Thyroid gland (tissue), 4 donors: ENCODE measurements at regions not wholly inside any gene's neighbourhood (a gene's known extent, or its start where the extent isn't known, plus 50 kb on each side); places are given as distances from the start of the nearest gene placed in this dataset.
"Not testable (repeated sequence)": the region's sequence is repeated elsewhere in the genome, so short reads cannot be mapped to it uniquely, and the experiment has no call there.

Experiments
- DNase-seq, 2 donors: peaks; one replicate each; pipeline ENCODE4 v3.0.0-alpha.2; 2019
- H3K27ac ChIP-seq, 3 donors: fragments of 200-600 bp; sonication (generic); 1 replicate in 2 of 3; 2 replicates in 1 of 3; pipeline ENCODE4 v1.5.1; 2016 to 2019; ENCODE audit warnings: mild to moderate bottlenecking in 1 of 3, moderate library complexity in 1 of 3
- H3K27me3 ChIP-seq: fragments of 200-600 bp; sonication (generic); one replicate; pipeline ENCODE4 v1.5.1; 2019
- H3K36me3 ChIP-seq, 2 donors: fragments of 200-600 bp; sonication (generic); one replicate each; pipeline ENCODE4 v1.5.1; 2016 to 2019
- H3K4me1 ChIP-seq, 2 donors: fragments of 200-600 bp; sonication (generic); one replicate each; pipeline ENCODE4 v1.5.1; 2017 to 2019
- H3K4me3 ChIP-seq, 3 donors: fragments of 200-600 bp; sonication (generic); replicated peaks in 1 of 3; 1 replicate in 2 of 3; 2 replicates in 1 of 3; pipeline ENCODE4 v1.5.1; 2016; ENCODE audit warnings: mild to moderate bottlenecking in 1 of 3
- H3K9me3 ChIP-seq: fragments of 200-600 bp; sonication (generic); one replicate; pipeline ENCODE4 v1.5.1; 2017
- POLR2A ChIP-seq, 2 donors: fragments of 450-650 bp; IDR thresholded peaks; one replicate each; pipeline ENCODE4 v1.6.1; 2017; ENCODE audit warnings: antibody characterized with exemption in 2 of 2, mild to moderate bottlenecking in 2 of 2, moderate library complexity in 1 of 2
- WGBS, 2 donors: methylation state at CpG; one replicate each; pipeline ENCODE4 v1.1.5; 2017; 5-methylcytosine and 5-hydroxymethylcytosine counted together
- intact Hi-C: fragments of 100-400 bp; cut with DNase I; formaldehyde crosslinking; loops from one replicate; pipeline ENCODE4 v1.15.1; 2023
- TF ChIP-seq, protein P1 (sequence below), 6 experiments: fragments of 200-600 bp in 3 of 6; fragments of 450-650 bp in 3 of 6; sonication (generic) in 3 of 6; IDR thresholded peaks; one replicate each; pipeline ENCODE4 v1.5.1; 2016 to 2019; ENCODE audit warnings: antibody characterized with exemption in 6 of 6, mild to moderate bottlenecking in 2 of 6, inconsistent platforms in 1 of 6, moderate library complexity in 1 of 6

GRCh38 chr11:67824861-67825260 is 150.4 kb upstream of the ALDH3B2 start:
- H3K27ac ChIP-seq, H3K9me3 ChIP-seq, H3K36me3 ChIP-seq, intact Hi-C loops, H3K4me3 ChIP-seq, DNase-seq, H3K27me3 ChIP-seq: not testable (repeated sequence)
- 98 to 100% methylated on average over 2 of the region's 3 CpGs for WGBS, 2 donors
- peaks cover 8 to 14% of the 10 kb centered on the region in 2 donors for H3K4me1 ChIP-seq

GRCh38 chr11:67820081-67820480 is 145.7 kb upstream of the ALDH3B2 start:
- 78 to 85% methylated on average over 9 of the region's 9 CpGs for WGBS, 2 donors
- intact Hi-C loops = no loop called here
- Histone ChIP-seq H3K4me3 (no peak overlapping the region), H3K27ac (no peak overlapping the region), H3K27me3 (no peaks in the 10 kb centered on the region), H3K9me3 (no peaks in the 10 kb centered on the region), H3K4me1 (no peaks in the 10 kb centered on the region), H3K36me3 (no peaks in the 10 kb centered on the region)
- no peak for TF ChIP-seq POLR2A (IDR thresholded peaks at IDR 0.05)
- TF ChIP-seq, protein P1, sequence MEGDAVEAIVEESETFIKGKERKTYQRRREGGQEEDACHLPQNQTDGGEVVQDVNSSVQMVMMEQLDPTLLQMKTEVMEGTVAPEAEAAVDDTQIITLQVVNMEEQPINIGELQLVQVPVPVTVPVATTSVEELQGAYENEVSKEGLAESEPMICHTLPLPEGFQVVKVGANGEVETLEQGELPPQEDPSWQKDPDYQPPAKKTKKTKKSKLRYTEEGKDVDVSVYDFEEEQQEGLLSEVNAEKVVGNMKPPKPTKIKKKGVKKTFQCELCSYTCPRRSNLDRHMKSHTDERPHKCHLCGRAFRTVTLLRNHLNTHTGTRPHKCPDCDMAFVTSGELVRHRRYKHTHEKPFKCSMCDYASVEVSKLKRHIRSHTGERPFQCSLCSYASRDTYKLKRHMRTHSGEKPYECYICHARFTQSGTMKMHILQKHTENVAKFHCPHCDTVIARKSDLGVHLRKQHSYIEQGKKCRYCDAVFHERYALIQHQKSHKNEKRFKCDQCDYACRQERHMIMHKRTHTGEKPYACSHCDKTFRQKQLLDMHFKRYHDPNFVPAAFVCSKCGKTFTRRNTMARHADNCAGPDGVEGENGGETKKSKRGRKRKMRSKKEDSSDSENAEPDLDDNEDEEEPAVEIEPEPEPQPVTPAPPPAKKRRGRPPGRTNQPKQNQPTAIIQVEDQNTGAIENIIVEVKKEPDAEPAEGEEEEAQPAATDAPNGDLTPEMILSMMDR (IDR thresholded peaks at IDR 0.05) = no peak
- no peak for DNase-seq

DNA sequence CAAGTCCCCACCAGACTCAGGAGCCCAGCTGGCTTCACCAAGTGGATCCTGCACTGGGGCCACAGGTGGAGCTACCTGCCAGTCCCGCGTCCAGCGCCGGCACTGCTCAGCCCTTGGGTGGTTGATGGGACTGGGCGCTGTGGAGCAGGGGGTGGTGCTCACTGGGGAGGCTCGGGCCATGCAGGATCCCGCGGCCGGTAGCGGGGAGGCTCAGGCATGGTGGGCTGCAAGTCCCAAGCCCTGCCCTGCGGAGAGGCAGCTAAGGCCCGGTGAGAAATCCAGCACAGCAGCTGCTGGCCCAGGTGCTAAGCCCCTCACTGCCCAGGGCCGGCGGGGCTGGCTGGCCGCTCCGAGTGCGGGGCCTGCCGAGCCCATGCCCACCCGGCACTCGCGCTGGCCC is 143.1 kb upstream of the ALDH3B2 start:
- H3K4me3 ChIP-seq, H3K4me1 ChIP-seq, H3K9me3 ChIP-seq, H3K27ac ChIP-seq, H3K36me3 ChIP-seq, H3K27me3 ChIP-seq, intact Hi-C loops, DNase-seq: not testable (repeated sequence)
- 75% methylated on average over 4 of the region's 21 CpGs; no CpG with 5 or more reads in 1 of the 2 donors for WGBS, 2 donors

DNA sequence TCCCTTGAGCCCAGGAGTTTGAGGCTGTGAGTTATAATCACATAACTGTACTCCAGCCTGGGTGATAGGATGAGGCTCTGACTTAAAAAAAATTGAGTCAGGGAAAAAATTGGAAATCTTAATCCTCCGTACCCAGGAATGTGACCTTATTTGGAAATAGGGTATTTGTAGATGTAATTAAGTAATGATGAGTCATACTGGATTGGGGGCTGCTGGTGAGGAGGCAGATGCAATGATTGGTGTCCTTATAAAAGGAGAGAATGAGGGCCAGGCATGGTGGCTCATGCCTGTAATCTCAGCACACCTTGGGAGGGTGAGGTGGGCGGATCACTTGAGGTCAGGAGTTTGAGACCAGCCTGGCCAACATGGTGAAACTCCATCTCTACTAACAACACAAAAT is 134.9 kb upstream of the ALDH3B2 start:
- H3K9me3 ChIP-seq, H3K4me3 ChIP-seq, H3K27ac ChIP-seq, DNase-seq, H3K27me3 ChIP-seq, H3K36me3 ChIP-seq: not testable (repeated sequence)
- WGBS, 2 donors = 79 to 90% methylated on average over 2 of the region's 2 CpGs
- H3K4me1 ChIP-seq = peaks cover 0 to 12% of the 10 kb centered on the region in 2 donors
- intact Hi-C loops = loop anchor here (10.0 kb wide), 1 partner anchor 174 kb away; the partner anchor contains the start of gene TBX10

GRCh38 chr11:67807896-67808295 is 133.5 kb upstream of the ALDH3B2 start:
- not testable (repeated sequence) for DNase-seq, H3K27me3 ChIP-seq, H3K9me3 ChIP-seq, H3K27ac ChIP-seq, H3K4me3 ChIP-seq, H3K36me3 ChIP-seq
- WGBS, 2 donors = 94% methylated on average over 10 to 14 of the region's 14 CpGs
- peaks cover 0 to 12% of the 10 kb centered on the region in 2 donors for H3K4me1 ChIP-seq
- intact Hi-C loops = loop anchor here (10.0 kb wide), 1 partner anchor 173 kb away; the partner anchor contains the start of gene TBX10

GRCh38 chr11:67806728-67807235 is 132.4 kb upstream of the ALDH3B2 start:
- H3K27ac ChIP-seq, H3K27me3 ChIP-seq, H3K36me3 ChIP-seq, H3K9me3 ChIP-seq, DNase-seq, H3K4me3 ChIP-seq, H3K4me1 ChIP-seq: not testable (repeated sequence)
- intact Hi-C loops = loop anchor here (10.0 kb wide), 1 partner anchor 172 kb away; the partner anchor contains the start of gene TBX10
- WGBS, 2 donors = 32% methylated on average over 7 to 8 of the region's 8 CpGs

GRCh38 chr11:67806183-67806582 is 131.8 kb upstream of the ALDH3B2 start:
- Histone ChIP-seq H3K27ac (peak overlapping the region in 2 of 3 donors; percentile 19 to 63), H3K4me3 (peak overlapping the region in 1 of 3 donors; percentile 44)
- intact Hi-C loops = loop anchor here (10.0 kb wide), 1 partner anchor 171 kb away; the partner anchor contains the start of gene TBX10
- H3K9me3 ChIP-seq, H3K4me1 ChIP-seq, H3K36me3 ChIP-seq, H3K27me3 ChIP-seq: not testable (repeated sequence)
- 4 to 6% methylated on average over 4 to 13 of the region's 26 CpGs for WGBS, 2 donors
- DNase-seq = peak in 1 of 2 donors; percentile 26

GRCh38 chr11:67805253-67806126 is 131.1 kb upstream of the ALDH3B2 start:
- Histone ChIP-seq H3K4me3 (peak overlapping the region in 2 of 3 donors; percentile 34 to 49), H3K27ac (peak overlapping the region; percentile 29 to 67 (median 63))
- H3K27me3 ChIP-seq, H3K9me3 ChIP-seq, H3K36me3 ChIP-seq, H3K4me1 ChIP-seq: not testable (repeated sequence)
- WGBS, 2 donors = 0% methylated on average over 8 to 23 of the region's 66 CpGs
- intact Hi-C loops = loop anchor here (10.0 kb wide), 1 partner anchor 171 kb away; the partner anchor contains the start of gene TBX10
- DNase-seq = peak; percentile 99 to 100
- peak in 1 of 2 donors; percentile 41 for TF ChIP-seq POLR2A (IDR thresholded peaks at IDR 0.05)

DNA sequence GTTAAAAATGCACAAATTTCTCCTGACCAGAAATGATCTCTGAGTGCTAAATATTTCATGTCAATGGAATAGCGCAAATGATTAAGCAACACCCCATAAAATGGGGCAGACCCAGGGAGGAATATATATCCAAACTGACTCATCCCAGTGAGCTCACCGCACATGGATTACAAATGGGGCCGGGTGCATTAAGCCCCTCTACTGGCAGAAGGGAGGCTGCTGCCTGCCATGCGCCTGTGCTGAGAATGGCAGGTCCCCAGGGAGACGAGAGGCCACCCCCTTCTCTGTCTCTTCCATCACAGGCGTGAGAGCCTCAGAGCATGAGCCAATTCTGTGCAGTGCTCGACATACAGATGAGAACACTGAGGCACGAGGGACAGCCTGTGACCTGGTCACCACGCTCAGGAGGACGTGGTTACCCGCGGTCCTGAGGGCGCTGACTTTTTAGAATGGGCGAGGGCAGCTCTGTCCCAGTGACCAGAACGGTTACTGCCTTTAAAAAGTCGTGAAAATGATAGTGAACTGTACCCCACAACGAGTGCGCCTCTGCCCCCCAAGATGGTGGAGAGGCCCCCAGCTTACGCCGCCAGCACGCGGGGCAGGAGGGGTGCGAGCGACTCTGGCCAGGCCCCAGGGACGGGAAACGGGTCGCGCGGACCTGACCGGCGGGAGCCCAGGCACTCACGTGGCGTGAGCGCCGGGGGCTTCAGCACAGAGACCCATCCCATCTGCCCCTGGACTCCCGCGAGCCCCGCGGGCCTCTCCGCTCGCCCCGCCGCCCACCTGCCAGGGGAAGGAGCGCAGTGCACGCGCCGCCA is 130.2 kb upstream of the ALDH3B2 start:
- not testable (repeated sequence) for H3K9me3 ChIP-seq, H3K27me3 ChIP-seq, H3K4me1 ChIP-seq, H3K36me3 ChIP-seq, H3K27ac ChIP-seq
- peak overlapping the region in 2 of 3 donors; percentile 34 to 49 for H3K4me3 ChIP-seq
- intact Hi-C loops = loop anchor here (10.0 kb wide), 1 partner anchor 170 kb away; the partner anchor contains the start of gene TBX10
- 9 to 13% methylated on average over 11 of the region's 47 CpGs for WGBS, 2 donors
- peak in 1 of 2 donors; percentile 19 for DNase-seq

- not testable (repeated sequence) for H3K4me3 ChIP-seq, H3K27me3 ChIP-seq, H3K27ac ChIP-seq, H3K36me3 ChIP-seq, H3K4me1 ChIP-seq, H3K9me3 ChIP-seq, DNase-seq
- 83 to 84% methylated on average over 4 of the region's 4 CpGs for WGBS, 2 donors
- intact Hi-C loops = loop anchor here (10.0 kb wide), 1 partner anchor 169 kb away; the partner anchor contains the start of gene TBX10
These were observed 129.1 kb upstream of the ALDH3B2 start for GRCh38 chr11:67803519-67803918.

GRCh38 chr11:67803055-67803454 is 128.6 kb upstream of the ALDH3B2 start:
- H3K9me3 ChIP-seq, H3K36me3 ChIP-seq, DNase-seq, H3K27me3 ChIP-seq, H3K27ac ChIP-seq, H3K4me3 ChIP-seq, H3K4me1 ChIP-seq: not testable (repeated sequence)
- intact Hi-C loops = loop anchor here (10.0 kb wide), 1 partner anchor 168 kb away; the partner anchor contains the start of gene TBX10
- WGBS, 2 donors = 50 to 69% methylated on average over 1 to 6 of the region's 7 CpGs
